Osteocyte (in vitro differentiated cells): ENCODE measurements at regions not wholly inside any gene's neighbourhood (a gene's known extent, or its start where the extent isn't known, plus 50 kb on each side); places are given as distances from the start of the nearest gene placed in this dataset.

Source experiments
- DNase-seq: peaks from one replicate; pipeline ENCODE4 v3.0.0; 2021; ENCODE audit warnings: mixed read lengths; ENCODE audit not compliant: unreplicated experiment; ENCODE audit errors: extremely low spot score
- H3K27ac Mint-ChIP-seq: one replicate; pipeline ENCODE4 v1.8.0; 2021; ENCODE audit warnings: mild to moderate bottlenecking, mixed read lengths; ENCODE audit not compliant: unreplicated experiment
- H3K27me3 Mint-ChIP-seq: one replicate; pipeline ENCODE4 v1.8.0; 2021; ENCODE audit warnings: mixed read lengths; ENCODE audit not compliant: unreplicated experiment
- H3K36me3 Mint-ChIP-seq: one replicate; pipeline ENCODE4 v1.8.0; 2021; ENCODE audit warnings: mixed read lengths; ENCODE audit not compliant: unreplicated experiment
- H3K4me1 Mint-ChIP-seq: one replicate; pipeline ENCODE4 v1.8.0; 2021; ENCODE audit warnings: mixed read lengths; ENCODE audit not compliant: unreplicated experiment
- H3K4me3 Mint-ChIP-seq: one replicate; pipeline ENCODE4 v1.8.0; 2021; ENCODE audit warnings: mild to moderate bottlenecking, moderate library complexity, mixed read lengths; ENCODE audit not compliant: unreplicated experiment
- H3K9me3 Mint-ChIP-seq: one replicate; pipeline ENCODE4 v1.8.0; 2021; ENCODE audit warnings: mixed read lengths; ENCODE audit not compliant: unreplicated experiment
- CTCF ChIP-seq: fragments of 200-600 bp; sonication (generic); IDR thresholded peaks from 2 replicates; pipeline ENCODE4 v1.5.0; 2021; ENCODE audit warnings: antibody characterized with exemption, mild to moderate bottlenecking, moderate library complexity

GRCh38 chr16:85193115-85193493, 80.8 kb upstream of the CIBAR2 start:
- Mint-ChIP-seq H3K4me3 (no peak overlapping the region), H3K9me3 (peaks cover 11% of the 10 kb centered on the region), H3K27me3 (no peaks in the 10 kb centered on the region), H3K36me3 (peaks cover 9% of the 10 kb centered on the region), H3K4me1 (peaks cover 32% of the 10 kb centered on the region), H3K27ac (no peak overlapping the region)
- no peak for DNase-seq
- TF ChIP-seq CTCF: no peak

- DNase-seq: no peak
- no peak overlapping the region for H3K4me3 Mint-ChIP-seq
- H3K36me3 Mint-ChIP-seq: peaks cover 6% of the 10 kb centered on the region
- peaks cover 11% of the 10 kb centered on the region for H3K9me3 Mint-ChIP-seq
- H3K4me1 Mint-ChIP-seq: peaks cover 36% of the 10 kb centered on the region
- TF ChIP-seq CTCF: no peak
- no peak overlapping the region for H3K27ac Mint-ChIP-seq
- no peaks in the 10 kb centered on the region for H3K27me3 Mint-ChIP-seq
Measured at GRCh38 chr16:85193876-85194275, 81.6 kb upstream of the CIBAR2 start.

- Mint-ChIP-seq H3K36me3 (peaks cover 6% of the 10 kb centered on the region), H3K4me3 (no peak overlapping the region), H3K4me1 (peaks cover 39% of the 10 kb centered on the region), H3K27ac (no peak overlapping the region), H3K27me3 (no peaks in the 10 kb centered on the region), H3K9me3 (peaks cover 6% of the 10 kb centered on the region)
- TF ChIP-seq CTCF: no peak
- no peak for DNase-seq
Measured at GRCh38 chr16:85194307-85195270, 82.3 kb upstream of the CIBAR2 start.

- no peak for DNase-seq
- no peak overlapping the region for H3K4me3 Mint-ChIP-seq
- no peak overlapping the region for H3K27ac Mint-ChIP-seq
- peaks cover 2% of the 10 kb centered on the region for H3K36me3 Mint-ChIP-seq
- peaks cover 45% of the 10 kb centered on the region for H3K4me1 Mint-ChIP-seq
- TF ChIP-seq CTCF: no peak
- H3K27me3 Mint-ChIP-seq: no peaks in the 10 kb centered on the region
- H3K9me3 Mint-ChIP-seq: peaks cover 1% of the 10 kb centered on the region
Measured at GRCh38 chr16:85195271-85195647, 83.0 kb upstream of the CIBAR2 start.

GRCh38 chr16:85195900-85196772, 83.9 kb upstream of the CIBAR2 start:
- H3K9me3 Mint-ChIP-seq: no peaks in the 10 kb centered on the region
- TF ChIP-seq CTCF: no peak
- peak overlapping the region; percentile 17 for H3K27ac Mint-ChIP-seq
- H3K4me3 Mint-ChIP-seq: no peak overlapping the region
- H3K27me3 Mint-ChIP-seq: no peaks in the 10 kb centered on the region
- peaks cover 2% of the 10 kb centered on the region for H3K36me3 Mint-ChIP-seq
- peaks cover 52% of the 10 kb centered on the region for H3K4me1 Mint-ChIP-seq
- DNase-seq: no peak
